ENCODE measurements at regions not wholly inside any gene's neighbourhood (a gene's known extent, or its start where the extent isn't known, plus 50 kb on each side); places are given as distances from the start of the nearest gene placed in this dataset.

- Histone ChIP-seq H3K79me2 (ENCODE audit: control insufficient read depth, insufficient read depth, low read length, poor library complexity) (no peaks in the 10 kb centered on the region), H4K8ac (ENCODE audit: low read depth, low read length) (no peak overlapping the region), H3K14ac (ENCODE audit: low read length) (no peak overlapping the region), H3K4me3 (ENCODE audit: low read depth, low read length) (no peak overlapping the region), H2BK5ac (ENCODE audit: low read depth, low read length, poor library complexity) (no peak overlapping the region), H3K23ac (ENCODE audit: low read length) (no peak overlapping the region), H3K18ac (ENCODE audit: low read length) (no peak overlapping the region), H2BK120ac (ENCODE audit: insufficient read depth, low read length, poor library complexity) (no peak overlapping the region), H3K4me2 (ENCODE audit: low read length) (no peak overlapping the region), H4K12ac (ENCODE audit: low read depth, low read length) (no peak overlapping the region), H3K4ac (ENCODE audit: low read depth, low read length) (no peak overlapping the region), H3K9me3 (ENCODE audit: insufficient read depth, low read depth, low read length) (no peaks in the 10 kb centered on the region), H3K9ac (ENCODE audit: low read length) (no peak overlapping the region), H3K36me3 (ENCODE audit: control insufficient read depth in 1 of 2, insufficient read depth in 2 of 2, low read length in 2 of 2) (no peaks in the 10 kb centered on the region), H3K79me1 (ENCODE audit: low read length) (no peaks in the 10 kb centered on the region), H3K27me3 (ENCODE audit: insufficient read depth, low read length) (no peaks in the 10 kb centered on the region), H3K27ac (ENCODE audit: low read depth, low read length) (no peak overlapping the region), H2AFZ (ENCODE audit: insufficient read depth, low read length, poor library complexity) (no peak overlapping the region), H2BK12ac (ENCODE audit: low read length) (no peak overlapping the region), H2AK5ac (ENCODE audit: low read length) (no peak overlapping the region), H4K91ac (ENCODE audit: low read depth, low read length) (no peak overlapping the region), H3K4me1 (ENCODE audit: control insufficient read depth in 1 of 2, insufficient read depth in 2 of 2, low read length in 2 of 2) (no peaks in the 10 kb centered on the region)
- no peak for DNase-seq
Observed at GRCh38 chr3:34942256-34942655, 697.1 kb upstream of the ARPP21 start.

GRCh38 chr3:34947834-34948233 is 691.5 kb upstream of the ARPP21 start:
- Histone ChIP-seq H2BK5ac (ENCODE audit: low read depth, low read length, poor library complexity) (no peak overlapping the region), H2AK5ac (ENCODE audit: low read length) (no peak overlapping the region), H3K14ac (ENCODE audit: low read length) (no peak overlapping the region), H4K91ac (ENCODE audit: low read depth, low read length) (no peak overlapping the region), H3K23ac (ENCODE audit: low read length) (no peak overlapping the region), H3K9ac (ENCODE audit: low read length) (no peak overlapping the region), H4K8ac (ENCODE audit: low read depth, low read length) (no peak overlapping the region), H2AFZ (ENCODE audit: insufficient read depth, low read length, poor library complexity) (no peak overlapping the region), H3K27me3 (ENCODE audit: insufficient read depth, low read length) (no peaks in the 10 kb centered on the region), H3K4me2 (ENCODE audit: low read length) (no peak overlapping the region), H2BK12ac (ENCODE audit: low read length) (no peak overlapping the region), H3K79me2 (ENCODE audit: control insufficient read depth, insufficient read depth, low read length, poor library complexity) (no peaks in the 10 kb centered on the region), H3K27ac (ENCODE audit: low read depth, low read length) (no peak overlapping the region), H3K4me3 (ENCODE audit: low read depth, low read length) (no peak overlapping the region), H3K4ac (ENCODE audit: low read depth, low read length) (no peak overlapping the region), H3K4me1 (ENCODE audit: control insufficient read depth in 1 of 2, insufficient read depth in 2 of 2, low read length in 2 of 2) (no peaks in the 10 kb centered on the region), H3K36me3 (ENCODE audit: control insufficient read depth in 1 of 2, insufficient read depth in 2 of 2, low read length in 2 of 2) (no peaks in the 10 kb centered on the region), H2BK120ac (ENCODE audit: insufficient read depth, low read length, poor library complexity) (no peak overlapping the region), H3K9me3 (ENCODE audit: insufficient read depth, low read depth, low read length) (no peaks in the 10 kb centered on the region), H3K18ac (ENCODE audit: low read length) (no peak overlapping the region), H4K12ac (ENCODE audit: low read depth, low read length) (no peak overlapping the region), H3K79me1 (ENCODE audit: low read length) (no peaks in the 10 kb centered on the region)
- peak in 1 of 2 donors; percentile 10 for DNase-seq

DNA sequence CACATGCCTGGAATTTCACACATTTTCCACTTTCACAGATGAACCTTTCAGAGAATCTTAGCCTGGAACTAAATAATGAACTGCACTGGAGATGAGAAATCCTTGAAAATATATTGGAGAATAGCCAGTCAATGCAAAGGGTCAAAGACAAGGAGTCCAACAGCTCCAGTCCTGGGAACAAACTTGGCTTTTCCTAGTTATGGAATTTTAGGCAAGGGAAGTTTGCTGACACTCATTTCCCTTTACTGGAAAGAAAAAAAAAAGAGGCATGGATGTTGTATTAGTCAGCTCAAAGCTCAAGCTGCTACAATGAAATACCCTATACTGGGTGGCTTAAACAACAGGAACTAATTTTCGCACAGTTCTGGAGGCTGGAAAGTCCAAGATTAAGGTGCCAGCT is 690.8 kb upstream of the ARPP21 start:
- Histone ChIP-seq H3K79me2 (ENCODE audit: control insufficient read depth, insufficient read depth, low read length, poor library complexity) (no peaks in the 10 kb centered on the region), H3K4me2 (ENCODE audit: low read length) (no peak overlapping the region), H3K4me1 (ENCODE audit: control insufficient read depth in 1 of 2, insufficient read depth in 2 of 2, low read length in 2 of 2) (no peaks in the 10 kb centered on the region), H3K18ac (ENCODE audit: low read length) (no peak overlapping the region), H3K9me3 (ENCODE audit: insufficient read depth, low read depth, low read length) (no peaks in the 10 kb centered on the region), H2BK12ac (ENCODE audit: low read length) (no peak overlapping the region), H2BK120ac (ENCODE audit: insufficient read depth, low read length, poor library complexity) (no peak overlapping the region), H3K27me3 (ENCODE audit: insufficient read depth, low read length) (no peaks in the 10 kb centered on the region), H4K12ac (ENCODE audit: low read depth, low read length) (no peak overlapping the region), H3K23ac (ENCODE audit: low read length) (no peak overlapping the region), H3K4ac (ENCODE audit: low read depth, low read length) (no peak overlapping the region), H3K4me3 (ENCODE audit: low read depth, low read length) (no peak overlapping the region), H4K91ac (ENCODE audit: low read depth, low read length) (no peak overlapping the region), H3K9ac (ENCODE audit: low read length) (no peak overlapping the region), H2AFZ (ENCODE audit: insufficient read depth, low read length, poor library complexity) (no peak overlapping the region), H3K14ac (ENCODE audit: low read length) (no peak overlapping the region), H3K79me1 (ENCODE audit: low read length) (no peaks in the 10 kb centered on the region), H3K36me3 (ENCODE audit: control insufficient read depth in 1 of 2, insufficient read depth in 2 of 2, low read length in 2 of 2) (no peaks in the 10 kb centered on the region), H2BK5ac (ENCODE audit: low read depth, low read length, poor library complexity) (no peak overlapping the region), H4K8ac (ENCODE audit: low read depth, low read length) (no peak overlapping the region), H2AK5ac (ENCODE audit: low read length) (no peak overlapping the region), H3K27ac (ENCODE audit: low read depth, low read length) (no peak overlapping the region)
- no CpG with 5 or more reads among the region's 1 CpG for WGBS (ENCODE audit: extremely low coverage, insufficient coverage, insufficient read length)
- no peak for DNase-seq

GRCh38 chr3:34955680-34956079 is 683.6 kb upstream of the ARPP21 start:
- H3K27ac ChIP-seq (ENCODE audit: low read depth, low read length): no peak overlapping the region
- DNase-seq: no peak
- H4K12ac ChIP-seq (ENCODE audit: low read depth, low read length): no peak overlapping the region
- H2AFZ ChIP-seq (ENCODE audit: insufficient read depth, low read length, poor library complexity): no peak overlapping the region
- H2AK5ac ChIP-seq (ENCODE audit: low read length): no peak overlapping the region
- H2BK12ac ChIP-seq (ENCODE audit: low read length): no peak overlapping the region
- no peaks in the 10 kb centered on the region for H3K27me3 ChIP-seq (ENCODE audit: insufficient read depth, low read length)
- H3K4me2 ChIP-seq (ENCODE audit: low read length): no peak overlapping the region
- no peak overlapping the region for H3K23ac ChIP-seq (ENCODE audit: low read length)
- no peak overlapping the region for H2BK5ac ChIP-seq (ENCODE audit: low read depth, low read length, poor library complexity)
- no peak overlapping the region for H3K9ac ChIP-seq (ENCODE audit: low read length)
- no peak overlapping the region for H3K4me3 ChIP-seq (ENCODE audit: low read depth, low read length)
- H2BK120ac ChIP-seq (ENCODE audit: insufficient read depth, low read length, poor library complexity): no peak overlapping the region
- no peak overlapping the region for H3K14ac ChIP-seq (ENCODE audit: low read length)
- no peak overlapping the region for H4K91ac ChIP-seq (ENCODE audit: low read depth, low read length)
- no peaks in the 10 kb centered on the region for H3K79me2 ChIP-seq (ENCODE audit: control insufficient read depth, insufficient read depth, low read length, poor library complexity)
- no peaks in the 10 kb centered on the region for H3K36me3 ChIP-seq (ENCODE audit: control insufficient read depth in 1 of 2, insufficient read depth in 2 of 2, low read length in 2 of 2)
- no peaks in the 10 kb centered on the region for H3K79me1 ChIP-seq (ENCODE audit: low read length)
- no peak overlapping the region for H3K4ac ChIP-seq (ENCODE audit: low read depth, low read length)
- no peaks in the 10 kb centered on the region for H3K4me1 ChIP-seq (ENCODE audit: control insufficient read depth in 1 of 2, insufficient read depth in 2 of 2, low read length in 2 of 2)
- H3K9me3 ChIP-seq (ENCODE audit: insufficient read depth, low read depth, low read length): no peaks in the 10 kb centered on the region
- WGBS (ENCODE audit: extremely low coverage, insufficient coverage, insufficient read length): no CpG with 5 or more reads among the region's 1 CpG
- no peak overlapping the region for H3K18ac ChIP-seq (ENCODE audit: low read length)
- H4K8ac ChIP-seq (ENCODE audit: low read depth, low read length): no peak overlapping the region

GRCh38 chr3:34956511-34956910 is 682.8 kb upstream of the ARPP21 start:
- no peak overlapping the region for H2AK5ac ChIP-seq (ENCODE audit: low read length)
- no peak overlapping the region for H3K4me2 ChIP-seq (ENCODE audit: low read length)
- no peak overlapping the region for H3K18ac ChIP-seq (ENCODE audit: low read length)
- H3K23ac ChIP-seq (ENCODE audit: low read length): no peak overlapping the region
- H3K14ac ChIP-seq (ENCODE audit: low read length): no peak overlapping the region
- no peak overlapping the region for H3K4ac ChIP-seq (ENCODE audit: low read depth, low read length)
- H3K27me3 ChIP-seq (ENCODE audit: insufficient read depth, low read length): no peaks in the 10 kb centered on the region
- H4K12ac ChIP-seq (ENCODE audit: low read depth, low read length): no peak overlapping the region
- H3K4me3 ChIP-seq (ENCODE audit: low read depth, low read length): no peak overlapping the region
- no peak overlapping the region for H2AFZ ChIP-seq (ENCODE audit: insufficient read depth, low read length, poor library complexity)
- no peak overlapping the region for H3K9ac ChIP-seq (ENCODE audit: low read length)
- no peak overlapping the region for H4K8ac ChIP-seq (ENCODE audit: low read depth, low read length)
- no peaks in the 10 kb centered on the region for H3K79me2 ChIP-seq (ENCODE audit: control insufficient read depth, insufficient read depth, low read length, poor library complexity)
- no peak overlapping the region for H2BK120ac ChIP-seq (ENCODE audit: insufficient read depth, low read length, poor library complexity)
- H3K36me3 ChIP-seq (ENCODE audit: control insufficient read depth in 1 of 2, insufficient read depth in 2 of 2, low read length in 2 of 2): no peaks in the 10 kb centered on the region
- no peaks in the 10 kb centered on the region for H3K9me3 ChIP-seq (ENCODE audit: insufficient read depth, low read depth, low read length)
- H3K4me1 ChIP-seq (ENCODE audit: control insufficient read depth in 1 of 2, insufficient read depth in 2 of 2, low read length in 2 of 2): no peaks in the 10 kb centered on the region
- H2BK5ac ChIP-seq (ENCODE audit: low read depth, low read length, poor library complexity): no peak overlapping the region
- H3K27ac ChIP-seq (ENCODE audit: low read depth, low read length): no peak overlapping the region
- H3K79me1 ChIP-seq (ENCODE audit: low read length): no peaks in the 10 kb centered on the region
- no peak overlapping the region for H4K91ac ChIP-seq (ENCODE audit: low read depth, low read length)
- no peak overlapping the region for H2BK12ac ChIP-seq (ENCODE audit: low read length)
- no CpG with 5 or more reads among the region's 1 CpG for WGBS (ENCODE audit: extremely low coverage, insufficient coverage, insufficient read length)
- DNase-seq: no peak

All from trophoblast cell (in vitro differentiated cells and primary cell).